H1 (cell line): ENCODE measurements at regions not wholly inside any gene's neighbourhood (a gene's known extent, or its start where the extent isn't known, plus 50 kb on each side); places are given as distances from the start of the nearest gene placed in this dataset.

ENCODE experiments used
- CTCF ChIA-PET: fragments of 300-600 bp; sonication (Branson Sonifier 250); formaldehyde crosslinking; loops from one replicate; lab custom pipeline; 2021; ENCODE audit not compliant: partially characterized antibody; lab: Charles Lee
- POLR2A ChIA-PET: fragments of 300-600 bp; sonication (Branson Sonifier 250); formaldehyde crosslinking; loops from one replicate; lab custom pipeline; 2021; ENCODE audit warnings: inconsistent platforms; ENCODE audit not compliant: partially characterized antibody; lab: Charles Lee
- DNase-seq, 2 experiments: peaks; one replicate each; pipeline versions ENCODE4 v3.0.0 to v3.0.0-alpha.2; 2010 to 2022; ENCODE audit warnings: low spot score in 2 of 2, low read depth in 1 of 2, mixed read lengths in 1 of 2
- FAIRE-seq: peaks from 2 replicates; lab custom pipeline; 2011; peaks lifted over from hg19 to GRCh38; lab: Jason Lieb, UNC
- H2AFZ ChIP-seq: 2 replicates; pipeline ENCODE4 v1.8.1; 2012; ENCODE audit warnings: low read length, inconsistent platforms
- H2AK5ac ChIP-seq: 2 replicates; pipeline ENCODE4 v1.6.1; 2013; ENCODE audit warnings: low read depth, low read length
- H2BK120ac ChIP-seq: replicated peaks from 2 replicates; pipeline ENCODE3; 2013; ENCODE audit warnings: low read depth, low read length, inconsistent platforms
- H2BK12ac ChIP-seq: 2 replicates; pipeline ENCODE4 v1.6.1; 2013; ENCODE audit warnings: low read depth, low read length
- H2BK15ac ChIP-seq: 2 replicates; pipeline ENCODE4 v1.6.1; 2013; ENCODE audit warnings: low read length
- H2BK20ac ChIP-seq: 2 replicates; pipeline ENCODE4 v1.6.1; 2013; ENCODE audit warnings: low read length
- H2BK5ac ChIP-seq: 2 replicates; pipeline ENCODE4 v1.6.1; 2013; ENCODE audit warnings: low read depth, low read length
- H3K14ac ChIP-seq: 2 replicates; pipeline ENCODE4 v1.6.1; 2013; ENCODE audit warnings: inconsistent platforms; ENCODE audit not compliant: insufficient read length
- H3K18ac ChIP-seq: 2 replicates; pipeline ENCODE4 v1.6.1; 2013; ENCODE audit warnings: low read length; ENCODE audit errors: extremely low read depth
- H3K23ac ChIP-seq: 2 replicates; pipeline ENCODE4 v1.6.1; 2013; ENCODE audit warnings: inconsistent platforms; ENCODE audit not compliant: insufficient read length
- H3K23me2 ChIP-seq: 2 replicates; pipeline ENCODE4 v1.6.1; 2013; ENCODE audit warnings: low read depth, low read length
- H3K27ac ChIP-seq: 2 replicates; pipeline ENCODE4 v1.6.1; 2011; ENCODE audit warnings: low read depth, low read length, inconsistent platforms
- H3K27me3 ChIP-seq, 4 experiments: replicated peaks in 1 of 4; 1 replicate in 1 of 4; 2 replicates in 3 of 4; pipeline versions ENCODE4 v1.6.1 to v1.8.1; 2011 to 2013; ENCODE audit warnings: low read length in 3 of 4, mild to moderate bottlenecking in 3 of 4, inconsistent platforms in 2 of 4, mixed read lengths in 2 of 4, moderate library complexity in 1 of 4; ENCODE audit not compliant: control insufficient read depth in 3 of 4, insufficient read depth in 3 of 4; ENCODE audit errors: extremely low read depth in 1 of 4
- H3K36me3 ChIP-seq, 4 experiments: 2 replicates each; pipeline versions ENCODE4 v1.6.1 to v1.8.1; 2011 to 2013; ENCODE audit warnings: mild to moderate bottlenecking in 4 of 4, low read length in 3 of 4, moderate library complexity in 2 of 4, control low read depth in 1 of 4, inconsistent platforms in 1 of 4; ENCODE audit not compliant: insufficient read depth in 4 of 4, control insufficient read depth in 2 of 4
- H3K4ac ChIP-seq: replicated peaks from 2 replicates; pipeline ENCODE3; 2013; ENCODE audit warnings: low read length, low read depth, mixed read lengths, inconsistent platforms; ENCODE audit not compliant: insufficient read length
- H3K4me1 ChIP-seq, 4 experiments: replicated peaks in 1 of 4; 1 replicate in 1 of 4; 2 replicates in 3 of 4; pipeline versions ENCODE4 v1.6.1 to v1.8.1; 2011 to 2013; ENCODE audit warnings: low read length in 3 of 4, inconsistent platforms in 2 of 4, mixed read lengths in 1 of 4; ENCODE audit not compliant: insufficient read depth in 4 of 4, control insufficient read depth in 3 of 4
- H3K4me2 ChIP-seq, 2 experiments: 2 replicates each; pipeline versions ENCODE4 v1.6.1 to v1.8.1; 2011 to 2013; ENCODE audit warnings: low read depth in 2 of 2, low read length in 2 of 2, control low read depth in 1 of 2, inconsistent platforms in 1 of 2, mild to moderate bottlenecking in 1 of 2; ENCODE audit not compliant: insufficient read depth in 1 of 2
- H3K4me3 ChIP-seq, 4 experiments: fragments of 200-600, 300-600 bp in 1 of 4; sonication (generic), shearing (Covaris generic), sonication (Bioruptor Twin) in 1 of 4; 2 replicates each; pipeline versions ENCODE4 v1.5.1 to v1.8.1; 2011 to 2016; ENCODE audit warnings: low read length in 4 of 4, low read depth in 3 of 4, control low read depth in 2 of 4, inconsistent platforms in 2 of 4, mild to moderate bottlenecking in 2 of 4, mixed read lengths in 1 of 4, moderate library complexity in 1 of 4; ENCODE audit not compliant: insufficient read depth in 2 of 4; ENCODE audit errors: extremely low read depth in 1 of 4
- H3K56ac ChIP-seq: replicated peaks from 2 replicates; pipeline ENCODE3; 2013; ENCODE audit warnings: low read depth, mild to moderate bottlenecking, mixed read lengths, low read length, inconsistent platforms; ENCODE audit not compliant: insufficient read length
- H3K79me1 ChIP-seq: 2 replicates; pipeline ENCODE4 v1.6.1; 2013; ENCODE audit warnings: low read depth, low read length, control low read depth
- H3K79me2 ChIP-seq, 2 experiments: 2 replicates each; pipeline versions ENCODE4 v1.6.1 to v1.8.1; 2012 to 2013; ENCODE audit warnings: low read length in 2 of 2, mild to moderate bottlenecking in 2 of 2, inconsistent platforms in 1 of 2; ENCODE audit not compliant: insufficient read depth in 2 of 2, control insufficient read depth in 1 of 2
- H3K9ac ChIP-seq, 4 experiments: replicated peaks in 1 of 4; 1 replicate in 1 of 4; 2 replicates in 3 of 4; pipeline versions ENCODE4 v1.6.1 to v1.8.1; 2011 to 2013; ENCODE audit warnings: low read depth in 3 of 4, low read length in 3 of 4, control low read depth in 2 of 4, mild to moderate bottlenecking in 2 of 4, moderate library complexity in 2 of 4, inconsistent platforms in 1 of 4; ENCODE audit errors: extremely low read depth in 1 of 4
- H3K9me3 ChIP-seq, 2 experiments: 2 replicates each; pipeline versions ENCODE4 v1.6.1 to v1.8.1; 2012 to 2013; ENCODE audit warnings: mild to moderate bottlenecking in 2 of 2, moderate library complexity in 2 of 2, control low read depth in 1 of 2, inconsistent platforms in 1 of 2, low read depth in 1 of 2, low read length in 1 of 2, mixed read lengths in 1 of 2; ENCODE audit not compliant: insufficient read depth in 2 of 2
- H4K20me1 ChIP-seq, 2 experiments: replicated peaks in 1 of 2; 2 replicates each; pipeline versions ENCODE3 to v1.8.1; 2011 to 2013; ENCODE audit warnings: inconsistent platforms in 2 of 2, low read length in 2 of 2, mild to moderate bottlenecking in 1 of 2; ENCODE audit not compliant: insufficient read depth in 2 of 2, control insufficient read depth in 1 of 2
- H4K5ac ChIP-seq: 2 replicates; pipeline ENCODE4 v1.6.1; 2013; ENCODE audit warnings: low read length, low read depth, mixed read lengths, inconsistent platforms; ENCODE audit not compliant: insufficient read length
- H4K8ac ChIP-seq: 2 replicates; pipeline ENCODE4 v1.8.0; 2013; ENCODE audit warnings: mild to moderate bottlenecking, moderate library complexity, low read length, inconsistent platforms; ENCODE audit not compliant: insufficient read depth; ENCODE audit errors: extremely low read depth
- H4K91ac ChIP-seq: replicated peaks from 2 replicates; pipeline ENCODE3; 2013; ENCODE audit warnings: low read length, mixed read lengths, inconsistent platforms; ENCODE audit not compliant: insufficient read length
- ASH2L ChIP-seq: fragments of 200-600, 300-600 bp; sonication (generic); IDR thresholded peaks from one replicate; pipeline ENCODE4 v1.7.1; 2017; ENCODE audit warnings: low read length
- BRCA1 ChIP-seq: IDR thresholded peaks from 2 replicates; pipeline ENCODE4 v1.6.1; 2012; ENCODE audit warnings: low read depth, low read length, improper control_type of control experiment
- CBX5 ChIP-seq: fragments of 300-800, 300-1000 bp; sonication (generic); IDR thresholded peaks from 2 replicates; pipeline ENCODE4 v1.7.1; 2016; ENCODE audit warnings: antibody characterized with exemption, low read length, low read depth
- CBX8 ChIP-seq: fragments of 300-800, 300-1000 bp; sonication (generic); IDR thresholded peaks from 2 replicates; pipeline ENCODE4 v1.7.1; 2016; ENCODE audit warnings: low read depth, low read length, borderline replicate concordance
- HDAC2 ChIP-seq, 2 experiments: fragments of 300-600 bp in 1 of 2; sonication (generic) in 1 of 2; IDR thresholded peaks; 2 replicates each; pipeline ENCODE4 v1.6.1; 2011 to 2012; ENCODE audit warnings: low read depth in 2 of 2, low read length in 2 of 2, mild to moderate bottlenecking in 2 of 2, moderate library complexity in 2 of 2, borderline replicate concordance in 1 of 2, inconsistent platforms in 1 of 2
- HDAC6 ChIP-seq: IDR thresholded peaks from one replicate; pipeline ENCODE4 v1.7.1; 2012; ENCODE audit warnings: low read depth, mild to moderate bottlenecking, inconsistent platforms, low read length, moderate library complexity
- KDM4A ChIP-seq: IDR thresholded peaks from one replicate; pipeline ENCODE4 v1.7.1; 2012; ENCODE audit warnings: low read depth, mild to moderate bottlenecking, moderate library complexity, low read length, inconsistent platforms; ENCODE audit not compliant: severe bottlenecking
- KDM5A ChIP-seq: fragments of 200-600 bp; IDR thresholded peaks from 2 replicates; pipeline ENCODE4 v1.7.1; 2012; ENCODE audit warnings: mild to moderate bottlenecking, low read length, inconsistent platforms, mixed read lengths
- PHF8 ChIP-seq: fragments of 200-600 bp; sonication (generic); conservative IDR thresholded peaks from 2 replicates; pipeline ENCODE4 v1.7.1; 2012; ENCODE audit warnings: low read depth, mild to moderate bottlenecking, inconsistent platforms, low read length, moderate library complexity
- POLR2A ChIP-seq, 2 experiments: IDR thresholded peaks; 1 replicate in 1 of 2; 2 replicates in 1 of 2; pipeline ENCODE4 v1.6.1; 2011; ENCODE audit warnings: low read depth in 2 of 2, low read length in 2 of 2, mild to moderate bottlenecking in 2 of 2; ENCODE audit errors: control extremely low read depth in 1 of 2
- SAP30 ChIP-seq: fragments of 300-600 bp; sonication (generic); IDR thresholded peaks from 2 replicates; pipeline ENCODE4 v1.7.1; 2012; ENCODE audit warnings: low read length, moderate library complexity, mild to moderate bottlenecking, inconsistent platforms; ENCODE audit not compliant: insufficient read depth, insufficient replicate concordance
- YY1 ChIP-seq: IDR thresholded peaks from 2 replicates; pipeline ENCODE4 v1.6.1; 2011; ENCODE audit warnings: low read depth, mild to moderate bottlenecking, low read length
- ZNF274 ChIP-seq: IDR thresholded peaks from 2 replicates; pipeline ENCODE4 v1.7.0; 2012; ENCODE audit warnings: low read length, borderline replicate concordance; ENCODE audit errors: extremely low read depth
- WGBS, 2 experiments: shearing (Covaris generic) in 1 of 2; methylation state at CpG; one replicate each; pipeline versions ENCODE4 v1.1.6 to v1.1.7; 2013 to 2015; ENCODE audit warnings: low lambda C conversion rate in 2 of 2, mixed read lengths in 2 of 2, inconsistent platforms in 1 of 2, low coverage in 1 of 2, missing lambda C conversion rate in 1 of 2; ENCODE audit not compliant: insufficient replicate concordance in 2 of 2, insufficient coverage in 1 of 2, insufficient read length in 1 of 2; ENCODE audit errors: extremely low coverage in 1 of 2, missing lambda C conversion rate in 1 of 2; 5-methylcytosine and 5-hydroxymethylcytosine counted together

GRCh38 chr2:40752796-40753195 is 300.9 kb upstream of the SLC8A1 start:
- no peak for TF ChIP-seq KDM4A
- TF ChIP-seq BRCA1, result no peak
- no peak for TF ChIP-seq PHF8
- TF ChIP-seq ASH2L, result no peak
- no peak for TF ChIP-seq SAP30
- TF ChIP-seq YY1, result no peak
- TF ChIP-seq KDM5A, result no peak
- TF ChIP-seq HDAC6, result no peak
- no peak for TF ChIP-seq ZNF274
- no peak for TF ChIP-seq POLR2A (IDR thresholded peaks at IDR 0.05; ENCODE audit: control extremely low read depth in 1 of 2, low read depth in 2 of 2, low read length in 2 of 2)
- TF ChIP-seq CBX8, result no peak
- no peak for TF ChIP-seq HDAC2 (IDR thresholded peaks at IDR 0.05; ENCODE audit: borderline replicate concordance in 1 of 2, low read depth in 2 of 2, low read length in 2 of 2)
- TF ChIP-seq CBX5, result no peak
- TF ChIP-seq, all 59 proteins: peak for 0
- no peak overlapping the region for H3K9ac ChIP-seq
- H2BK5ac ChIP-seq, result no peak overlapping the region
- H3K4me2 ChIP-seq, result no peak overlapping the region
- no peaks in the 10 kb centered on the region for H3K79me1 ChIP-seq
- no peak overlapping the region for H2AK5ac ChIP-seq
- no peak overlapping the region for H4K8ac ChIP-seq
- no peaks in the 10 kb centered on the region for H4K20me1 ChIP-seq
- no peak overlapping the region for H2BK15ac ChIP-seq
- no peaks in the 10 kb centered on the region for H3K79me2 ChIP-seq
- ChIA-PET POLR2A (no interaction called here), CTCF (no interaction called here)
- H3K36me3 ChIP-seq, result no peaks in the 10 kb centered on the region
- H3K56ac ChIP-seq, result no peak overlapping the region
- H3K4me1 ChIP-seq, result no peaks in the 10 kb centered on the region
- H2BK12ac ChIP-seq, result no peak overlapping the region
- no peak overlapping the region for H4K5ac ChIP-seq
- no peak overlapping the region for H3K27ac ChIP-seq
- no peak overlapping the region for H3K4ac ChIP-seq
- no peaks in the 10 kb centered on the region for H3K27me3 ChIP-seq
- H2BK20ac ChIP-seq, result no peak overlapping the region
- H3K9me3 ChIP-seq, result no peaks in the 10 kb centered on the region
- H4K91ac ChIP-seq, result no peak overlapping the region
- no peak overlapping the region for H2BK120ac ChIP-seq
- no peak for FAIRE-seq
- no peak for DNase-seq
- H3K23me2 ChIP-seq, result no peaks in the 10 kb centered on the region
- H3K14ac ChIP-seq, result no peak overlapping the region
- no peak overlapping the region for H3K23ac ChIP-seq
- H3K4me3 ChIP-seq, result no peak overlapping the region
- WGBS, 2 experiments, result 98% methylated on average over 3 of the region's 3 CpGs; no CpG with 5 or more reads in 1 of the 2 experiments
- H2AFZ ChIP-seq, result no peak overlapping the region
- no peak overlapping the region for H3K18ac ChIP-seq
